Kasumi-1 (cell line): ENCODE measurements at regions not wholly inside any gene's neighbourhood (a gene's known extent, or its start where the extent isn't known, plus 50 kb on each side); places are given as distances from the start of the nearest gene placed in this dataset.

ENCODE experiments used
- DNase-seq, 2 experiments: peaks; one replicate each; lab custom pipeline; 2025; lab: John Stamatoyannopoulos, UW

DNA sequence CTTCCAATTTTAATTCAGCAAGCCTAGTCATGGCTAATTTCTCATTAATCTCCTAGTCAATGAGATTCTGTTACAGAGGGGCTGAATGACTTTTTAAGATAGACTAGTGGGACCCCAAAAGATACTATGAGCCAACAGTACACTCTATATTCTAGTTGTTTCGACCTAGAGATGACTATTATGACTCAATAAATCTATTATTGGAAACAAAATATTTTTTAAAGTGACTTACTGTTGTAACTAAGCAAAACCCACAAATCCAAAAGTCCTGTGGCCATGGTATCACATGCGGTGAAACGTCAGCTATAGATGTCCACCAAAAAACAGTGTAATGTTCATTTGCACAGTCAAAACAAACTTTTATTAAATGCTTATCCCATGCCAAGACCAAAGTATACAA lies 95.3 kb upstream of the ADO start:
- DNase-seq, result no peak

DNA sequence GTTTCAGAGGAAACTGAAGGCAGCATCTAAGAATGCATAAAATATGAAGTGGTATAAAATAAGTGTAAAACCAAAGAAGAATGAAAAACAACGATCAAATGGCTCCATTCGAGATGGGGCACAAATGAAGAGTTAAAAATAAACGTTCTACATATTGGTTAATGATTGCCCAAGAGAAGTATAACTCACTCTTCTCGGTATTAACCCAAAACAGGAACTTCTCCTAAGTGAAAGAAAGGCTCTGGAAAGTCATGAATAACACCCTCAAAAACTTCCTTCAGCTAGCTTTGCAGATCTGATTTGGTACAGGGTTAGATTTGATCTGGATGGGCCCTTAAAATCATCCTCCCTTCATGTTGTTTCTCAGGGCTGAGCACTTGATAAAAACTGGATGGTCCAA lies 94.3 kb upstream of the ADO start:
- peak; percentile 65 to 82 for DNase-seq

GRCh38 chr10:62715383-62715782 lies 89.1 kb upstream of the ADO start:
- no peak for DNase-seq

DNA sequence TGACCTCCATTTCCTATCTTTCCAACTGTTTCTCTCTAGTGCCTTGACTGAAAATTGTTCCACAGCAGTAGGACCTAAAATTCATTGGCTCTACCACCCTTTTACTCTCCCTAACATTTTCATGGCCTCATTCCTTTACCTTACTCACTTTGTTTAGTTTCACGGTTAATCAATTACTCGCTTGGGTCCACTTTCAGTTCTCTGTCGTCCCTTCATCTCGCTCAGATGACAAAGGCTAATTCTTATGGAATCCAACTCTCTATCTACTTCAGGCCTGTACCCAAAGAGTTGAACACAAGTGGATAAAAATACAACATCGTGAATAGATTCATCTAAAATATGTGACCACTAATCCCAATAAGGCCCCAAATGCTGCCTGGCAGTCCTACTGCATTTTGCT lies 85.9 kb upstream of the ADO start:
- DNase-seq, result no peak

GRCh38 chr10:62719061-62719460 lies 85.5 kb upstream of the ADO start:
- DNase-seq, result peak; percentile 16 to 31

DNA sequence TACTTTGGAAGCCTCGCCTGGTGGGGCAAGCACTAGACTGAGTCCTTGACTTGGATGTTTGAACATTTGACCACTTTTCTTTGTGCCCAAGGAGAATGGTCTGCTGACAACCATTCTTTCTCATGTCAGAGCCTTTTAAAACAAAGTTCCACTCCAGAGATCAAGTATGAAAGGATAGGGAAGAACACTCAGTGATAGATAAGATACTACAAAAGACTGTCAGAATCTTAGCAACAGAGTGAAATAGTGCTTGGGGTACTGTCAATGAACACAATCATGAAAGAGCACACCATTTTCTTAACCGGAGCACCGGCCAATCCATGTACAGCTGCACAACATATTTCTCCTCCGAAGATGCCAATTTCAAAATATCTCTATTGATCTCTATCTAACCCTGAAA lies 82.8 kb upstream of the ADO start:
- DNase-seq, result no peak

DNA sequence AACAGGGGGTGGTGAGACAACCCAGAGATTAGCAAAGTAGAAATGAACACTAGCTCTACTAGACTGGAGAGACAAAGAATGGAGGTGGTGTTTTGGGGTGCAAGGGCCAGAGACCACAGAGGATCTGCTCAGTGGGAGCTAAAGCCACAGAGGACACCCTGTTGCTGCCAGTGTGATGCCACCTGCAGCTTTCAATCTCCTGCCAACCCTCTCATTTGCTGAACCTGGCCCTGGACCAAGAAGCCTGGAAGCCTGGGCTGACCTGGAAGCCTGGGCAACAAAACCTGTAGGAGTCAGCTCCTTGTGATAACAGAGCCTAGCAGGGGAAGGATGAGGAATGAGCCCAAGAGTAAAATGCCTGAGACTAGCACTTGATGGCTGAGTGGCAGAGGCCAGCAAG lies 81.1 kb upstream of the ADO start:
- DNase-seq, result no peak

DNA sequence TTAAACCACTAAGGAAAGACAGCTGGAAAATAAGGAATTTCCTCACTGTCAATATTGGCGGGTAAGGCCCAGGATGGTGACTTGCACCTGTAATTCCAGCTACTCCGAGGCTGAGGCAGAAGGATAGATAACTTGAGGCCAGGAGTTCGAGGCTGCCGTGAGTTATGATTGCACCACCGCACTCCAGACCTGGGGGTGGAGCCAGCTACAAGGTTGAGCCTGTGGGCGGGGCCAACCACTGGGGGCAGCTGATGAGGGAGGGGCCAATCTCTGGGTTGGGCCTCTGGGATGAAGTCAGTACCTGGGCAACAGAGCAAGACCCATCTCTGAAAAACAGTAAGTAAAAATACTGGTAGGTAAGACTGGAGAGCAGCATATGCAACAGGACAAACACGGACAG lies 80.1 kb upstream of the ADO start:
- no peak for DNase-seq

DNA sequence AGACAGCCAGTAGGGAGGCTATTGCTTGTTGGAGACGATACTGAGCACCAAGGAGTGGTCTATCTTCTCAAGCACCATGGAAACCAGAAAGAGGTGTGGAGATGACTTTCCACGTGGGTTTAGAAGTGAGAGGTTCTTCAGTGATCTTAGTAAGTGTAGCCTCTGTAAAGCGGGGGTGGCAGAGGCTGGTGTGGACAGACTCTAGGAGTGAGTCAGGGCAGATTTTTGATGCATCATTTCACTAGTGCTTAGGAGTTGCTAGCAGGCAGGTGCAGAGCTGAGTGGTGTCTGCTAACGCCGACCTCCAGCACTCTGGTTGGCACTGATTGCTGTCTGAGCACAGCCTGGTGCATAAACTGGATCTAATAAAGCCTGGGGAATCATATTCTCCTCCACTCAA lies 78.4 kb upstream of the ADO start:
- DNase-seq, result no peak

DNA sequence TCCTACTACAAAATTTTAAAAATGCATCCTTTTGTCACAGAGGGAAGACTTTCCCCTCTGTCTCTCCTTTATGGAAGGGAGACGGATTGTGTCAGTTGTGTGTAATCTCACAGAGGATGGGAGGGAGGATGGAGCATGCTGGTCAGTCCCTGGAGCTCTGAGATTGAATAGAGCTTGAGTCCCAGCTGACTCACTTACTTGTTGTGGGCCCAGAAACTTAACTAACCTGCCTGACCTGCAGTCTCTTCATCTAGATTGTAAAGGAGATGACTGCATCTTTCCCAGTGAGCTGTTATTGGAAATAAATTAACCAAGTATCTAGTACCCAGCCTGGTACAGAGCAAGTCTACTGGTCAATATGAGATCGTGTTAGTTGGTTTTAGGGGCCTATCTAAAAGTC lies 77.9 kb upstream of the ADO start:
- no peak for DNase-seq

GRCh38 chr10:62727934-62728333 lies 76.6 kb upstream of the ADO start:
- DNase-seq, result no peak

DNA sequence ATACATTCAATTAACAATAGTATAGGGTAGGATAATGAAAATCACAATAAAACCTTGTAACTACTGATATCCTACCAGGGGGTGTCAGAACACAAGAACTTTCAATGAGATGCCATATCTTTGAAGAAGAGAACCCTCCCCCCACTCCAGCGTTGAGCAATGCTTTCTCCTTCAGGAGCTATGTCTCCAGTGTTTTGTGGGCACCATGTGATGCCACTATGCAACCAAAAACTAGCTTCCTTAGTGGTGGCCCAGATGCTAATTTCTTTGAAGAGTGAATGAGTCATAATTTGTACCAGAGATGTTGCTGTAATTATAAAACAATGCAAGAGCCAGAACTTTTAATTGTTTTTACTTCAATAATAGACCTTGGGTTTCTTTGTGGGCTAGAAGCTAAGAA lies 76.0 kb upstream of the ADO start:
- peak in 1 of 2 experiments; percentile 8 for DNase-seq

DNA sequence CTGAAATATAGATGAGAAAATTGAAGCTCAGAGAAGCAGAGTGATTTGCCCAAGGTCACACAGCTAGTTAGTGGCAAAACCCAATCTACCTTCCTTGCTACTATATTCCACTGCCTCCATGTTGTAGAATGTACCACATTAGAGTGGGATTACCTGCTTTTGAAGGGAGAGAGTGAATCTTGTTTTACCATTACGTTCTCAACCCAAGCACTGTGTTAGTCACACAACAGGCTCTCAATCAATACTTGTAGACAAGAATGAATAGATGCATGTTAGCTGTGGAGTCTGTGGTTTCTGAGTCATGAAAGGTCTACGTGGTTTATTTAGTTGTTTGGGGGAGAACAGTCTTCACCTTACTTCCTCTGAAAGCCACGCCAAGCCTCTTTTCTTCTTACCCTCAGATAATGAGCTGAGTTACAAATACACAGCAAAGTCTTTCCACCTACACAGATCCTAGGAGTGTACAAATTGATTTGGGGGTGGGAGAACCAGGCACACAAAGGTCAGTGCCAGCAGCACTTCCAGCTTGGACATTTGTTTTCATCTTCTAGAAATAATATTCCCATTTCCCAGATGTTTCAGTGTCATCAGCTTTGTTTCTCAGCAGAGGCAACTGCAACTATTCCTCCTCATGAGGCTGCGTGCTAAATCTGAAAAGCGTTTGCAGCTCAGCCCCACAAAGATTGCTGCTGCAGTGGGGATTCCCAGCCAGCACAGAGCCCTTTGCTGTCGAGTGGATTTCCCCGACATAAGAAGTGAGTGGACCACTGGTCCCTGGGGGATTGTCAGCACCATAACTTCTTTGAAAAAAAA lies 71.5 kb upstream of the ADO start:
- no peak for DNase-seq

GRCh38 chr10:62733654-62734293 lies 70.7 kb upstream of the ADO start:
- DNase-seq, result no peak

DNA sequence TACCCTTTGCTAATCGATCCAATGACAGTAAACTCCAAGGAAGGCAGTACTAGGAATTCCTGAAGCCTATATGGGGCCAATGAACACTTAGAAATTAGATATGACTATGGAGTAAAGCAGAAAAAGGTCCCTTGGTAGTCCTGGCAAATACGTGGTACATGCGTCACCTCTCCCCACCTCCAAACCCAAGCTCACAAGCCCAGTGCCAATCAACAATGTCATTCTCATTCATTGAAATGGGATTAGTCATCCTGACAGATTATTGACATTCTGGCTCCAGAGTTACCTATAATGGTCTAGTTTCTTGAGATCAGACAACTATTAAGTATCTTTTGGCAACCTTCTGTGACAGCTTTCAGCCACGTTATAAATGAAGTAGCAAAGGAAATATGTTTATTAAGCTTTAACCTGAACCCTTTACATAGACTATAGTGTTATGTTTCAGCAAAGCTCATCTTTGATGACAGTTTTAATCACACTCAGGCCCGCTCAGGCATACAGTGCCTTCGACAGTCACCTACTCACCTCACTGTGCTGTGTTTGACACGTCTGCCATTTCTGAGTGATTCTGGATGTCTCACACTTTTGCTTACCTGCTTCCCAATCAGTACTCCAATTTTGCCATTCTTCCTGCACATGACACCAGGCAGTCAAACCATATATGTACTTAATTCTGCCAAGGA lies 69.6 kb upstream of the ADO start:
- no peak for DNase-seq

DNA sequence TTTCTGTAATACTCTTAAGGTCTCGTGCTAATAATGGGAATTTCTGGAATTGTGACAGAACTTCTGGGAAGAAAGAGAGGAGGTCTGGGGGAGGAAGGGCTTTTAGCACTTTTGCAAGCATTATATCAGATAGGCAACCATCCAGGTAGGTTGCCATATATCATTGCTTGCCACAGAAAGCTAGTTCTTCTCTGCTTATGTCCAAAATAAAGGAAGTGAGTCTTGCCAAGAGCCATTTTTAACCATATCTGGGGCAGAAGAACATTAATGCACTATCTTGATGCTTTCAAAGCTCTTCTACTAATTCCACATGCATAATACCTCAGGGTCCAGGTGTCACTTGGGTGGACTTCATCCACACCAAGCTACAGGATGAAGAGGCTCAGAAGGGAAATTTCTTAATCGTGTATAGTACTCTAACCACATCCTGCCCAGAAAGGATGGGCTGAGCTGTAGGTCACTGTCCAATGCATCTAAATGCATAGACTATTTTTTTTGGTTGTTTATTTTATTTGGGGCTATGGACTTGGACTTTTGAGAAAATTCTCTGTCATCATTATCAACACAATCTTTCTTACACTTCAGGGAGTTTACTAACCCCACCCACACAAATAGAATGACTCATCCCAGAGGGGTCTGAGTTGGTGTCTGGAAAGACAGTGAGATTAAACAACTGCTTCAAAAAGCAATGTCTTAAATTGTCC lies 68.9 kb upstream of the ADO start:
- peak in 1 of 2 experiments; percentile 18 for DNase-seq

GRCh38 chr10:62736168-62736546 lies 68.4 kb upstream of the ADO start:
- DNase-seq, result no peak

DNA sequence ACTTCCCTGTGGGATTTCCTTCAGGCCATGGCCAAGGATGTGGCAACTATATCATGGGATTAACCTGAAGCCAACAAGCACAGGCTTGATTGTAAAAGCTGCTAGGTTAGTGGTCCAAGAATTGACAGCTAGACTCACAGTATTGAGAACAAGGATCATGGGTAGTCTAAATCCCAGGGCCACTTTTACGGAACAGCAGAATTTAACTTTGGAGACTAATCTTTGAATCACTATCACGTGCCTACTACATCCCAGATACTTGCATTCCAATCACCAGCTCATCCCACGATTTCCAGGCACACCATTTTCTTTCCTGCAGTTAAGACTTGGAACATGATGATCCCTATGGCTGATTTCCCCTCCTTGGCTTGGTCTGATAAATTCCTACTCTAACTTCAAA lies 65.6 kb upstream of the ADO start:
- no peak for DNase-seq

DNA sequence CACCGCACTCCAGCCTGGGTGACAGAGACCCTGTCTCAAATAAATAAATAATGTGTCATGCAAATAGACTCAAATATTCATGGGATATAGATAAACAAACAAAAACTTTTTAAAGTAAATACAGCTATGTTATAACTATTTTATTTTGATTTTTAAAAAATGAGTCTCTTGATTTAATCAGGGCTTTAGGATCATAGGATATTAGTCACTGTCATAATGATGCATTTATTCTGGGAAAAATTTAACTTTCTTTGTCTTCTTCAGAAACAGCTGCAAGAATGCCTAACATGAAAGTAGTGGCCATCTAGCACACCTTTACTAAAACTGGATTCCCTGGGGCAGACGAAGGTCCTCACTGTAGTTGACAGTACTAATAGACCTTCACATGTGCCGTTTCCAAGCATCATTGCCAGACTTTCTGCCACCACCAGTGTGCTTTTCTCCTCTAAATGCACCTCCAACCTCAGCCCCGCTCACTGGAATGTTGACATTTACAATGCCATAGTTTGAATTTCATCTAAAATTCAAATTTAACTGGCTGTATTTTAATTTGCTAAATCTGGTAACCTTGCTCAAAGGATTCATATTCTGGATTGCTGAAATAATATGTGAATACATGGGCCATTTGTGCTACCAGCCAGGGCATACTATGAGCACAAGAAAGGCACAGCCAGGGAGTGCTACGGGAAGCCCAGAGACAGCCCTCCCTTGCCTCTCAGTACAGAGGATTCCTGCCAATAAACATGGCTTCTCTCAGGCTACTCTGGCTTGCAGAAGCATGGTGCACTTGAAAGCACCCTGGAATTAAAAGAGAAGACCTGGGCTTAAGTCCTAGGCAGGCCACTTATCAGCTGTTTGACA lies 63.4 kb upstream of the ADO start:
- DNase-seq, result no peak

- DNase-seq, result no peak
Measured at GRCh38 chr10:62741996-62742395, 62.5 kb upstream of the ADO start.

DNA sequence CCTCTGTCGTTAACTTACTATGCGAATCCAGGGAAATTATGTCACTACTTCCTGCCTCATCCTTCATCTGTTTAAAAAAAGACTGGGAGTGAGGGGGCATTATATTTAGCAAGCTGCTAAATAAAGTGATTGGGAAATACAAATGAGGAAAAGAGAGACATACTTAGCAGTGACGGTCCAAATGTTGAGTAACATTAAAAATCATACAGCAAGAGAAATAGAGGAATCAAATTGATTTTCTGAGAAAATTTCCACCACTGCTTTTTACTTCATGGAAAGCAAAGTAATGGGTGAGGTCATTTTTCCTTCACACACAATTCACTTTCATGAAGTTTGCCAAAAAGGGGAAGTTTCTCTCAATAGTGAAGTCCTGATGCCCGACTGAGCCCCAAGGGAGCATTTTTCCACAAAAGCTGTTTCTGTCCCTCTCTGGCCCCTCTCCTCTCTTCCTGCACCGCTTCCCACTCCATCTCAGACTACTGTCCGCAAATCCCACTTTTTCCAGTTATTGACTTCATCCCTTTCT lies 61.9 kb upstream of the ADO start:
- peak; percentile 76 to 82 for DNase-seq
